Osteocyte (in vitro differentiated cells): ENCODE measurements at regions not wholly inside any gene's neighbourhood (a gene's known extent, or its start where the extent isn't known, plus 50 kb on each side); places are given as distances from the start of the nearest gene placed in this dataset.

Source experiments
- DNase-seq: peaks from one replicate; pipeline ENCODE4 v3.0.0; 2021; ENCODE audit warnings: mixed read lengths; ENCODE audit not compliant: unreplicated experiment; ENCODE audit errors: extremely low spot score
- H3K27ac Mint-ChIP-seq: one replicate; pipeline ENCODE4 v1.8.0; 2021; ENCODE audit warnings: mild to moderate bottlenecking, mixed read lengths; ENCODE audit not compliant: unreplicated experiment
- H3K27me3 Mint-ChIP-seq: one replicate; pipeline ENCODE4 v1.8.0; 2021; ENCODE audit warnings: mixed read lengths; ENCODE audit not compliant: unreplicated experiment
- H3K36me3 Mint-ChIP-seq: one replicate; pipeline ENCODE4 v1.8.0; 2021; ENCODE audit warnings: mixed read lengths; ENCODE audit not compliant: unreplicated experiment
- H3K4me1 Mint-ChIP-seq: one replicate; pipeline ENCODE4 v1.8.0; 2021; ENCODE audit warnings: mixed read lengths; ENCODE audit not compliant: unreplicated experiment
- H3K4me3 Mint-ChIP-seq: one replicate; pipeline ENCODE4 v1.8.0; 2021; ENCODE audit warnings: mild to moderate bottlenecking, moderate library complexity, mixed read lengths; ENCODE audit not compliant: unreplicated experiment
- H3K9me3 Mint-ChIP-seq: one replicate; pipeline ENCODE4 v1.8.0; 2021; ENCODE audit warnings: mixed read lengths; ENCODE audit not compliant: unreplicated experiment
- TF ChIP-seq, protein P1 (sequence below): fragments of 200-600 bp; sonication (generic); IDR thresholded peaks from 2 replicates; pipeline ENCODE4 v1.5.0; 2021; ENCODE audit warnings: antibody characterized with exemption, mild to moderate bottlenecking, moderate library complexity

DNA sequence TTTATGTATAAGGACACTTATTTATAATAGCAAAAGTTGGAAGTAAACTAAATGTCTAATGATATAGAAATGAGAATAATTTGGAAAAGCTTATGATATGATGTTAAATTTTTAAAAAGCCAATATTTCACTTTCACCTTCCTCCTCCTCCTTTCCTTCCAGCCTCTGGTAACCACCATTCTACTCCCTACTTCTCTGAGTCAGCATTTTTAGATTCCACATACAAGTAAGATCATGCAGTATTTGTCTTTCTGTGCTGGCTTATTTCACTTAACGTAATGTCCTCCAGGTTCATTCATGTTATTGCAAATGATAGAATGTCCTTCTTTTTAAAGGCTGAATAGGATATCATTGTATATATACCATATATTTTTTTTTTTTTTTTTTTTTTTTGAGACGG, 180.2 kb downstream of the RNF144B start:
- Mint-ChIP-seq H3K9me3 (peaks cover 4% of the 10 kb centered on the region), H3K27ac (no peak overlapping the region), H3K4me3 (no peak overlapping the region), H3K27me3 (peaks cover 18% of the 10 kb centered on the region), H3K4me1 (no peaks in the 10 kb centered on the region), H3K36me3 (no peaks in the 10 kb centered on the region)
- no peak for DNase-seq
- TF ChIP-seq, protein P1, sequence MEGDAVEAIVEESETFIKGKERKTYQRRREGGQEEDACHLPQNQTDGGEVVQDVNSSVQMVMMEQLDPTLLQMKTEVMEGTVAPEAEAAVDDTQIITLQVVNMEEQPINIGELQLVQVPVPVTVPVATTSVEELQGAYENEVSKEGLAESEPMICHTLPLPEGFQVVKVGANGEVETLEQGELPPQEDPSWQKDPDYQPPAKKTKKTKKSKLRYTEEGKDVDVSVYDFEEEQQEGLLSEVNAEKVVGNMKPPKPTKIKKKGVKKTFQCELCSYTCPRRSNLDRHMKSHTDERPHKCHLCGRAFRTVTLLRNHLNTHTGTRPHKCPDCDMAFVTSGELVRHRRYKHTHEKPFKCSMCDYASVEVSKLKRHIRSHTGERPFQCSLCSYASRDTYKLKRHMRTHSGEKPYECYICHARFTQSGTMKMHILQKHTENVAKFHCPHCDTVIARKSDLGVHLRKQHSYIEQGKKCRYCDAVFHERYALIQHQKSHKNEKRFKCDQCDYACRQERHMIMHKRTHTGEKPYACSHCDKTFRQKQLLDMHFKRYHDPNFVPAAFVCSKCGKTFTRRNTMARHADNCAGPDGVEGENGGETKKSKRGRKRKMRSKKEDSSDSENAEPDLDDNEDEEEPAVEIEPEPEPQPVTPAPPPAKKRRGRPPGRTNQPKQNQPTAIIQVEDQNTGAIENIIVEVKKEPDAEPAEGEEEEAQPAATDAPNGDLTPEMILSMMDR: no peak

DNA sequence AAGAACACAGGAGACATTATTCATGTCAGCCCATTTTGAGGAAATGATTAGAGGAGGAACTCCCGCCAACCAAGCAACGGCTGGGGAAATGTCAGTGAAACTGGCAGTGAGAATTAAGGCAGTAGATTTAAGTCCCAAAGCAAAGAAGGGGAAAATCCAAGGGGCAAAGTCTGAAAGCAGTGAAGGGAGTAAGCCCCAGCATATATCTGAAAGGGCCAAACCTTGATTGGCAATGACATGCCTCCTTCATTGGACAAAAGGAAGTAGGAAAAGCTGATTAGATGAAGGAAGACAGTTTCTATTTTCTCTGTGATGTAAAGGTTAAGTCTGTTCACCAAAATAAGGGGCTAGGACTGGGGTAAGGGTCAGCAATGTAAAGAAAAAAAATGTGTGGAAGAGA, 190.3 kb downstream of the RNF144B start:
- H3K27me3 Mint-ChIP-seq: peaks cover 13% of the 10 kb centered on the region
- no peaks in the 10 kb centered on the region for H3K9me3 Mint-ChIP-seq
- TF ChIP-seq, protein P1: no peak
- H3K4me1 Mint-ChIP-seq: no peaks in the 10 kb centered on the region
- no peak overlapping the region for H3K4me3 Mint-ChIP-seq
- DNase-seq: no peak
- H3K27ac Mint-ChIP-seq: no peak overlapping the region
- no peaks in the 10 kb centered on the region for H3K36me3 Mint-ChIP-seq

DNA sequence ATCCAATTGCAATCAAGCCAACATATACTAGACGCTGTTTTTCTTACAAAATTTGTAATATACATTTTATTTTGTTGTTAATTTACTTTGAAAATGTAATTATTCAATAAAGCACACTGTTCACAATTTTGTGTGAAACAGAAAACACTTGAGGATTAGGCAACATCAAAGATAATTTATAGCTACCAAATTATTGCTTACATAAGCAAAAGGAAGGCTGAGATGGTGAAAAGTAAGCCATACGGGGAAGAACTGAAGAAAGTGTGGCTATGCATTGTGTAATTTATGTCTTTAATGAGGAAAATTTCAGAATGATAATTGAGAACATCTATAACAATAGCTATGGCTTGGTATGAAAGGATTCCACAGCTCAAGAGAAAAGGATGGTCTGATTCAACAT, 192.0 kb downstream of the RNF144B start:
- no peak overlapping the region for H3K4me3 Mint-ChIP-seq
- peaks cover 10% of the 10 kb centered on the region for H3K27me3 Mint-ChIP-seq
- no peaks in the 10 kb centered on the region for H3K36me3 Mint-ChIP-seq
- no peaks in the 10 kb centered on the region for H3K9me3 Mint-ChIP-seq
- H3K27ac Mint-ChIP-seq: no peak overlapping the region
- TF ChIP-seq, protein P1: no peak
- H3K4me1 Mint-ChIP-seq: no peaks in the 10 kb centered on the region
- DNase-seq: no peak

DNA sequence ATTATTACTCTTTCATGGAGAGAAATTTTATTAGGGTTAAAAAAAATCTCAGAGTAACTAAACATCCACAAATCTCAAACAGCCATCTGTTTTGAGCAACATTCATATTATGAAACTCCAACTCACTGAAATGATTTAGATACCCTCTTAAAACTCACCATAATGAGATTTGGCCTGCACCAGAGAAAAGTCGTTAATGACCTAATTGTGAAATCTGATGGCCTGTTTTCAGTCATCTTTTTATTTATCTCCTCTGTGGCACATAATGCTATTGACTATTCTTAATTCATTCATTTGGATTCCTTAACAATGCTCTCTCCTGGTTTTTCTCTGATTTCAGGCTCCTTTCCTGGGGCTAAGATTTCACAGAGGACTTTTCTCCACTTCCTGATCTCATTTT, 192.7 kb downstream of the RNF144B start:
- Mint-ChIP-seq H3K27me3 (peaks cover 8% of the 10 kb centered on the region), H3K9me3 (no peaks in the 10 kb centered on the region), H3K27ac (no peak overlapping the region), H3K36me3 (no peaks in the 10 kb centered on the region), H3K4me3 (no peak overlapping the region), H3K4me1 (peaks cover 6% of the 10 kb centered on the region)
- TF ChIP-seq, protein P1: no peak
- DNase-seq: no peak

DNA sequence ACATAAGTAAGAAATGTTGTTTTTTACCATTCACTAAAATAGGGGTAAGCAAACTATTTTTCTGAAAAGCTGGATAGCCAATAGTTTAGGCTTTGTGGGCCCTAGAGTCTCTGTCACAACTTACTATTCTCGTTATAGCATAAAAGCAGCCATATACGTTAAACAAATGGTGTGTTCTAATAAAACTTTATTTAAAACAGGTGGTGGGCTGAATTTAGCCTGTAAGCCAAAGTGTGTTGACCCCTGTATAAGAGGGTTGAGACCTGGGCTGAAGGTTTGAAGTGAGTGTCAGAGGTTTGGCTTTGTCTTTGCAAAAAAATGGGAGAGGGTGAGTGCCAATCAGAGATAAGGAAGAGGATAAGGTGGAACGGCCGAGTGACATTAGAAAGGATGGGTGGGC, 197.2 kb downstream of the RNF144B start:
- Mint-ChIP-seq H3K4me1 (peaks cover 12% of the 10 kb centered on the region), H3K27ac (no peak overlapping the region), H3K9me3 (no peaks in the 10 kb centered on the region), H3K27me3 (no peaks in the 10 kb centered on the region), H3K36me3 (no peaks in the 10 kb centered on the region), H3K4me3 (no peak overlapping the region)
- TF ChIP-seq, protein P1: no peak
- DNase-seq: no peak
